Activated naive CD4-positive, alpha-beta T cell treated with Interleukin-2 at 50 U/mL for 16 hours (primary cell): ENCODE measurements at regions not wholly inside any gene's neighbourhood (a gene's known extent, or its start where the extent isn't known, plus 50 kb on each side); places are given as distances from the start of the nearest gene placed in this dataset.
"Not testable (repeated sequence)": the region's sequence is repeated elsewhere in the genome, so short reads cannot be mapped to it uniquely, and the experiment has no call there.

Experiments
- DNase-seq: peaks from one replicate; pipeline ENCODE4 v3.0.0-alpha.2; 2020

GRCh38 chr2:89161626-89162025 is 470.2 kb downstream of the RPIA start:
- not testable (repeated sequence) for DNase-seq

GRCh38 chr2:89170506-89171173 is 479.2 kb downstream of the RPIA start:
- DNase-seq, result not testable (repeated sequence)

GRCh38 chr2:89171174-89171519 is 479.7 kb downstream of the RPIA start:
- DNase-seq, result not testable (repeated sequence)

- DNase-seq, result not testable (repeated sequence)
Measured at GRCh38 chr2:89177004-89177403, 485.5 kb downstream of the RPIA start.

GRCh38 chr2:89182221-89182620 is 490.7 kb downstream of the RPIA start:
- DNase-seq, result not testable (repeated sequence)

GRCh38 chr2:89184746-89185145 is 493.3 kb downstream of the RPIA start:
- DNase-seq, result not testable (repeated sequence)

- not testable (repeated sequence) for DNase-seq
Measured at GRCh38 chr2:89195636-89196251, 504.3 kb downstream of the RPIA start.

- DNase-seq, result not testable (repeated sequence)
Measured at GRCh38 chr2:89196719-89197118, 505.2 kb downstream of the RPIA start.

GRCh38 chr2:89198026-89198425 is 506.6 kb downstream of the RPIA start:
- DNase-seq, result not testable (repeated sequence)

- not testable (repeated sequence) for DNase-seq
Measured at GRCh38 chr2:89199453-89200246, 508.2 kb downstream of the RPIA start.

- not testable (repeated sequence) for DNase-seq
Measured at GRCh38 chr2:89200247-89200527, 508.7 kb downstream of the RPIA start.

GRCh38 chr2:89202518-89202917 is 511.0 kb downstream of the RPIA start:
- not testable (repeated sequence) for DNase-seq

GRCh38 chr2:89205153-89205552 is 513.7 kb downstream of the RPIA start:
- peak; percentile 9 for DNase-seq

- DNase-seq, result not testable (repeated sequence)
Measured at GRCh38 chr2:89208144-89208932, 516.9 kb downstream of the RPIA start.

- not testable (repeated sequence) for DNase-seq
Measured at GRCh38 chr2:89213151-89213550, 521.7 kb downstream of the RPIA start.

GRCh38 chr2:89213811-89214210 is 522.3 kb downstream of the RPIA start:
- DNase-seq, result not testable (repeated sequence)

- not testable (repeated sequence) for DNase-seq
Measured at GRCh38 chr2:89221474-89221873, 530.0 kb downstream of the RPIA start.

- not testable (repeated sequence) for DNase-seq
Measured at GRCh38 chr2:89222063-89222732, 530.7 kb downstream of the RPIA start.

- not testable (repeated sequence) for DNase-seq
Measured at GRCh38 chr2:89224803-89225202, 533.3 kb downstream of the RPIA start.

- not testable (repeated sequence) for DNase-seq
Measured at GRCh38 chr2:89229979-89230378, 538.5 kb downstream of the RPIA start.

GRCh38 chr2:89231241-89231640 is 539.8 kb downstream of the RPIA start:
- DNase-seq, result not testable (repeated sequence)

- DNase-seq, result not testable (repeated sequence)
Measured at GRCh38 chr2:89233931-89234330, 542.5 kb downstream of the RPIA start.
